ENCODE measurements at regions not wholly inside any gene's neighbourhood (a gene's known extent, or its start where the extent isn't known, plus 50 kb on each side); places are given as distances from the start of the nearest gene placed in this dataset.

DNA sequence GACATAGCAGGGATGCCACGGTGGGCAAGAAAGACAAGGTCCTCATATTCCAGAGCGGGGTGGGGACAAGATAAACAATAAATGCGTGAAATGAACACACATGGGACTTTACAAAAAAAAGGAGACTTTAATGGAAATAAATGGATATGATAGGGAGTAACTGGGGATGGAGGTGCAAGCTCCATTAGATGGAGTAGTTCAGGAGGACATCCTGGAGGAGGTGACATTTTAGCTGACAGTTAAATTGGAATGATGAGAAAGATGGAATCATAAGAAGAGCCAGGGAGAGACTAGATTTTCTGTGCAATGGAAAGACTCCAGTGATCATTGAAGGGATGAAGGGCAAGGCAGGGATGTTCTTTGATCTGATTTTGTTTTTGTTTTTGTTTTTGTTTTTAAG lies 83.6 kb upstream of the MYL10 start (continued):
- TF ChIP-seq, protein P1, sequence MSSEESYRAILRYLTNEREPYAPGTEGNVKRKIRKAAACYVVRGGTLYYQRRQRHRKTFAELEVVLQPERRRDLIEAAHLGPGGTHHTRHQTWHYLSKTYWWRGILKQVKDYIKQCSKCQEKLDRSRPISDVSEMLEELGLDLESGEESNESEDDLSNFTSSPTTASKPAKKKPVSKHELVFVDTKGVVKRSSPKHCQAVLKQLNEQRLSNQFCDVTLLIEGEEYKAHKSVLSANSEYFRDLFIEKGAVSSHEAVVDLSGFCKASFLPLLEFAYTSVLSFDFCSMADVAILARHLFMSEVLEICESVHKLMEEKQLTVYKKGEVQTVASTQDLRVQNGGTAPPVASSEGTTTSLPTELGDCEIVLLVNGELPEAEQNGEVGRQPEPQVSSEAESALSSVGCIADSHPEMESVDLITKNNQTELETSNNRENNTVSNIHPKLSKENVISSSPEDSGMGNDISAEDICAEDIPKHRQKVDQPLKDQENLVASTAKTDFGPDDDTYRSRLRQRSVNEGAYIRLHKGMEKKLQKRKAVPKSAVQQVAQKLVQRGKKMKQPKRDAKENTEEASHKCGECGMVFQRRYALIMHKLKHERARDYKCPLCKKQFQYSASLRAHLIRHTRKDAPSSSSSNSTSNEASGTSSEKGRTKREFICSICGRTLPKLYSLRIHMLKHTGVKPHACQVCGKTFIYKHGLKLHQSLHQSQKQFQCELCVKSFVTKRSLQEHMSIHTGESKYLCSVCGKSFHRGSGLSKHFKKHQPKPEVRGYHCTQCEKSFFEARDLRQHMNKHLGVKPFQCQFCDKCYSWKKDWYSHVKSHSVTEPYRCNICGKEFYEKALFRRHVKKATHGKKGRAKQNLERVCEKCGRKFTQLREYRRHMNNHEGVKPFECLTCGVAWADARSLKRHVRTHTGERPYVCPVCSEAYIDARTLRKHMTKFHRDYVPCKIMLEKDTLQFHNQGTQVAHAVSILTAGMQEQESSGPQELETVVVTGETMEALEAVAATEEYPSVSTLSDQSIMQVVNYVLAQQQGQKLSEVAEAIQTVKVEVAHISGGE (CRISPR knock-in tag; IDR thresholded peaks at IDR 0.05): no peak
- TF ChIP-seq SMAD1 (IDR thresholded peaks at IDR 0.05; ENCODE audit: low read depth, partially characterized antibody): no peak

DNA sequence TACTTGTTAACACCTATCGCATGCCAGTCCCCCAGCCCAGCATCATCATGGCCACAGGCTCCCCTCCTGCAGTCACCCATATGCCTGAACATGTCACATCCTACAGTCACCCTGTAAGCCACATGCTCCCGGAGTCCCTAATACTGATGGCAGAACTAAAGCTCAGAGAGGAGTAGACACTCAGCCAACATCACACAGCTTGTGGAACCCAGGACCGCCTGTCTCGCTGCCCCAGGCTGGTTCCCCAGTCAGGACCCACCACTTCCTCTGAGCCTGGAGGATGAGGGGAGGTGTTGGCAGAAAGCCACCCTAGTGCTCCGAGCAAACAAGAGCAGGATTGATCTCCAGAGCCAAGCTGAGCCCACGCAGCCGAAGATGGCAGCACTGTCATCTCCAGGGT lies 85.0 kb upstream of the MYL10 start:
- DNase-seq (ENCODE audit: low read depth, low spot score) (no peak), FAIRE-seq (no peak), ATAC-seq (no peak)
- no peak overlapping the region for H2AFZ ChIP-seq (ENCODE audit: control insufficient read depth, low read depth, low read length)
- CTCF ChIA-PET: no interaction called here
- no peak for TF ChIP-seq NR2C2 (IDR thresholded peaks at IDR 0.05; ENCODE audit: borderline replicate concordance, control insufficient read depth, insufficient read length, low read depth)
- TF ChIP-seq, protein P2, sequence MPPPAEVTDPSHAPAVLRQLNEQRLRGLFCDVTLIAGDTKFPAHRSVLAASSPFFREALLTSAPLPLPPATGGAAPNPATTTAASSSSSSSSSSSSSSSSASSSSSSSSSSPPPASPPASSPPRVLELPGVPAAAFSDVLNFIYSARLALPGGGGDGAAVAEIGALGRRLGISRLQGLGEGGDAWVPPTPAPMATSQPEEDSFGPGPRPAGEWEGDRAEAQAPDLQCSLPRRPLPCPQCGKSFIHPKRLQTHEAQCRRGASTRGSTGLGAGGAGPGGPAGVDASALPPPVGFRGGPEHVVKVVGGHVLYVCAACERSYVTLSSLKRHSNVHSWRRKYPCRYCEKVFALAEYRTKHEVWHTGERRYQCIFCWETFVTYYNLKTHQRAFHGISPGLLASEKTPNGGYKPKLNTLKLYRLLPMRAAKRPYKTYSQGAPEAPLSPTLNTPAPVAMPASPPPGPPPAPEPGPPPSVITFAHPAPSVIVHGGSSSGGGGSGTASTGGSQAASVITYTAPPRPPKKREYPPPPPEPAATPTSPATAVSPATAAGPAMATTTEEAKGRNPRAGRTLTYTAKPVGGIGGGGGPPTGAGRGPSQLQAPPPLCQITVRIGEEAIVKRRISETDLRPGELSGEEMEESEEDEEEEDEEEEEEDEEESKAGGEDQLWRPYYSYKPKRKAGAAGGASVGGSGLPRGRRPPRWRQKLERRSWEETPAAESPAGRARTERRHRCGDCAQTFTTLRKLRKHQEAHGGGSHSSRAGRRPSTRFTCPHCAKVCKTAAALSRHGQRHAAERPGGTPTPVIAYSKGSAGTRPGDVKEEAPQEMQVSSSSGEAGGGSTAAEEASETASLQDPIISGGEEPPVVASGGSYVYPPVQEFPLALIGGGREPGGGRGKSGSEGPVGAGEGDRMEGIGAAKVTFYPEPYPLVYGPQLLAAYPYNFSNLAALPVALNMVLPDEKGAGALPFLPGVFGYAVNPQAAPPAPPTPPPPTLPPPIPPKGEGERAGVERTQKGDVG (CRISPR knock-in tag; IDR thresholded peaks at IDR 0.05): no peak
- no peak for TF ChIP-seq PAX5 (IDR thresholded peaks at IDR 0.05; ENCODE audit: borderline replicate concordance, low read depth, low read length)
- no peak for TF ChIP-seq TBL1XR1 (IDR thresholded peaks at IDR 0.05; ENCODE audit: low read depth, low read length)
- no peak for TF ChIP-seq HDGF (IDR thresholded peaks at IDR 0.05)
- TF ChIP-seq ZZZ3 (IDR thresholded peaks at IDR 0.05; ENCODE audit: control insufficient read depth, insufficient read length, low read depth): no peak
- TF ChIP-seq, protein P3, sequence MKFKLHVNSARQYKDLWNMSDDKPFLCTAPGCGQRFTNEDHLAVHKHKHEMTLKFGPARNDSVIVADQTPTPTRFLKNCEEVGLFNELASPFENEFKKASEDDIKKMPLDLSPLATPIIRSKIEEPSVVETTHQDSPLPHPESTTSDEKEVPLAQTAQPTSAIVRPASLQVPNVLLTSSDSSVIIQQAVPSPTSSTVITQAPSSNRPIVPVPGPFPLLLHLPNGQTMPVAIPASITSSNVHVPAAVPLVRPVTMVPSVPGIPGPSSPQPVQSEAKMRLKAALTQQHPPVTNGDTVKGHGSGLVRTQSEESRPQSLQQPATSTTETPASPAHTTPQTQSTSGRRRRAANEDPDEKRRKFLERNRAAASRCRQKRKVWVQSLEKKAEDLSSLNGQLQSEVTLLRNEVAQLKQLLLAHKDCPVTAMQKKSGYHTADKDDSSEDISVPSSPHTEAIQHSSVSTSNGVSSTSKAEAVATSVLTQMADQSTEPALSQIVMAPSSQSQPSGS (IDR thresholded peaks at IDR 0.05; ENCODE audit: low read length): no peak
- no peak for TF ChIP-seq YY1 (IDR thresholded peaks at IDR 0.05; ENCODE audit: low read depth, low read length)
- H3K27ac ChIP-seq (ENCODE audit: control insufficient read depth, insufficient read depth): no peak overlapping the region
- no peak overlapping the region for H3K4me3 ChIP-seq
- H3K36me3 ChIP-seq (ENCODE audit: control insufficient read depth in 2 of 2, insufficient read depth in 2 of 2, low read length in 1 of 2): no peaks in the 10 kb centered on the region
- H3K9me3 ChIP-seq (replicated peaks; ENCODE audit: control insufficient read depth, insufficient read depth, low read length): no peaks in the 10 kb centered on the region
- H3K27me3 ChIP-seq (replicated peaks in 1 of 2; ENCODE audit: control insufficient read depth in 2 of 2, insufficient read depth in 2 of 2, low read length in 1 of 2): no peaks in the 10 kb centered on the region
- no peaks in the 10 kb centered on the region for H3K4me1 ChIP-seq (ENCODE audit: control insufficient read depth, insufficient read depth, low read length)
- H4K20me1 ChIP-seq (ENCODE audit: control insufficient read depth, insufficient read depth): no peaks in the 10 kb centered on the region
- H3K9ac ChIP-seq (ENCODE audit: control insufficient read depth, insufficient read depth, low read length): no peak overlapping the region
- WGBS (ENCODE audit: insufficient coverage, insufficient replicate concordance, low lambda C conversion rate, missing lambda C conversion rate): 72% methylated on average over 7 of the region's 7 CpGs
- in situ Hi-C loops (cut with MboI): no loop called here
- BruUV-seq (replicated peaks): no TSS peak
- SMC1A ChIA-PET (ENCODE audit: uncharacterized antibody, unreplicated experiment): no interaction called here
- intact Hi-C loops (cut with micrococcal nuclease; ENCODE audit: unreplicated experiment): no loop called here
- no peaks in the 10 kb centered on the region for H3K79me2 ChIP-seq (ENCODE audit: control insufficient read depth, insufficient read depth, low read length)
- POLR2A ChIA-PET: no interaction called here
- RAD21 ChIA-PET (ENCODE audit: unreplicated experiment): no interaction called here
- H3K4me2 ChIP-seq (ENCODE audit: control insufficient read depth, insufficient read depth): no peak overlapping the region
